GM23338 (cell line): ENCODE measurements at regions not wholly inside any gene's neighbourhood (a gene's known extent, or its start where the extent isn't known, plus 50 kb on each side); places are given as distances from the start of the nearest gene placed in this dataset.

Experiments
- CTCF ChIP-seq, 2 experiments: fragments of 200-600 bp in 1 of 2; sonication (generic) in 1 of 2; conservative IDR thresholded peaks; 2 replicates each; pipeline versions ENCODE4 v1.5.1 to v1.6.1; 2016 to 2017; ENCODE audit warnings: antibody characterized with exemption in 2 of 2, low read depth in 2 of 2, mild to moderate bottlenecking in 2 of 2, moderate library complexity in 1 of 2
- EZH2phosphoT487 ChIP-seq: fragments of 200-600 bp; sonication (generic); IDR thresholded peaks from one replicate; pipeline ENCODE4 v1.8.1; 2018; ENCODE audit warnings: antibody characterized with exemption; ENCODE audit not compliant: unreplicated experiment
- POLR2AphosphoS5 ChIP-seq: IDR thresholded peaks from 2 replicates; pipeline ENCODE4 v1.6.1; 2016; ENCODE audit warnings: antibody characterized with exemption, low read depth

DNA sequence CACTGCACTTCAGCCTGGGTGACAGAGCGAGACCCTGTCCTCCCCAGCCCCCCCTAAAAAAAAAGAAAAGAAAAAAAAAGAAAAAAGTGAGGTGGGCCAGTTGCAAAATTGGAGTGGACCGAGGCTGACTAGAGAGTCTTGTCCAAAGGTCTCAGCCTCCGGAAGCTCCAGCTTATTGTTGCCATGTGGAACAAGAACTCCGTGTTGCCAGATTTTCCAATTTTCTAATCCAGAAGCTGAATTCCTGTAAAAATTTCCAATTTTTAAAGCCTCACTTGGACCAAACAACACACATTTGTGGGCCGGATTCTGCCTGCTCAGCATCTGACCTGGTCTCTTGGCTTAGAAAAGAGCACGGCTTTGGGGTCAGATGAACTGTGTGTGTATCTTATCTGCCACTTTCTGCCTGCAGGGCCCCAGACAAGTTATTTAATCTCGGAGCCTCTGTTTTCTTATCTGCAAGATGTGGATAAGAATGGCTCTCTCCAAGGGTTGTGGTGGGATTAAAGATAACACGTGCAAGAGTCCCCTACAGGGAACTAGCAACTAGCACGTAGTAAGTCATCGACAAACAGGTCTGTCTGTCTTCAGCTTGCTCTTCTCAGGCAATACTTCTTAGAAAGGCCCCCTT is 73.7 kb upstream of the TLE3 start:
- TF ChIP-seq CTCF (conservative IDR thresholded peaks at IDR 0.05; ENCODE audit: low read depth in 2 of 2) (no peak), EZH2phosphoT487 (no peak), POLR2AphosphoS5 (no peak)
